Keratinocyte (primary cell): ENCODE measurements at regions not wholly inside any gene's neighbourhood (a gene's known extent, or its start where the extent isn't known, plus 50 kb on each side); places are given as distances from the start of the nearest gene placed in this dataset.

Experiments
- DNase-seq: peaks from one replicate; pipeline ENCODE4 v3.0.0-alpha.2; 2011; ENCODE audit warnings: low read depth, missing footprints, low spot score
- FAIRE-seq: peaks from 2 replicates; lab custom pipeline; 2011; peaks lifted over from hg19 to GRCh38; lab: Jason Lieb, UNC
- H2AFZ ChIP-seq: 2 replicates; pipeline ENCODE4 v1.6.0; 2012; ENCODE audit warnings: low read length, control low read depth, inconsistent platforms; ENCODE audit not compliant: control insufficient read depth
- H3K27ac ChIP-seq: 2 replicates; pipeline ENCODE4 v1.5.1; 2011; ENCODE audit warnings: low read length; ENCODE audit not compliant: control insufficient read depth, insufficient read depth
- H3K27me3 ChIP-seq: 3 replicates; pipeline ENCODE4 v1.6.0; 2011; ENCODE audit warnings: low read length; ENCODE audit not compliant: control insufficient read depth, insufficient read depth; ENCODE audit errors: extremely low read depth
- H3K36me3 ChIP-seq, 2 experiments: 2 replicates in 1 of 2; 3 replicates in 1 of 2; pipeline ENCODE4 v1.5.1; 2011; ENCODE audit warnings: low read length in 2 of 2, mild to moderate bottlenecking in 1 of 2; ENCODE audit not compliant: control insufficient read depth in 2 of 2, insufficient read depth in 2 of 2; ENCODE audit errors: extremely low read depth in 1 of 2
- H3K4me1 ChIP-seq: 3 replicates; pipeline ENCODE4 v1.5.1; 2011; ENCODE audit warnings: low read length; ENCODE audit not compliant: control insufficient read depth, insufficient read depth; ENCODE audit errors: extremely low read depth
- H3K4me2 ChIP-seq: 3 replicates; pipeline ENCODE4 v1.6.0; 2011; ENCODE audit warnings: low read depth, low read length; ENCODE audit not compliant: control insufficient read depth, insufficient read depth; ENCODE audit errors: extremely low read depth
- H3K4me3 ChIP-seq, 3 experiments: fragments of 200-600 bp in 1 of 3; sonication (generic) in 1 of 3; 2 replicates in 2 of 3; 3 replicates in 1 of 3; pipeline ENCODE4 v1.5.1; 2011 to 2016; ENCODE audit warnings: low read length in 3 of 3, mild to moderate bottlenecking in 3 of 3, control low read depth in 2 of 3, inconsistent platforms in 1 of 3, low read depth in 1 of 3, mixed read lengths in 1 of 3, mixed run types in 1 of 3, moderate library complexity in 1 of 3; ENCODE audit not compliant: control insufficient read depth in 2 of 3, insufficient read depth in 2 of 3; ENCODE audit errors: extremely low read depth in 1 of 3
- H3K79me2 ChIP-seq: 2 replicates; pipeline ENCODE4 v1.6.0; 2012; ENCODE audit warnings: low read length; ENCODE audit not compliant: control insufficient read depth, insufficient read depth
- H3K9ac ChIP-seq: 3 replicates; pipeline ENCODE4 v1.6.0; 2011; ENCODE audit warnings: low read length; ENCODE audit not compliant: control insufficient read depth, insufficient read depth; ENCODE audit errors: extremely low read depth
- H3K9me1 ChIP-seq: 3 replicates; pipeline ENCODE4 v1.6.0; 2011; ENCODE audit warnings: low read length; ENCODE audit not compliant: control insufficient read depth, insufficient read depth; ENCODE audit errors: extremely low read depth
- H3K9me3 ChIP-seq: 2 replicates; pipeline ENCODE4 v1.5.1; 2012; ENCODE audit warnings: low read depth, low read length; ENCODE audit not compliant: control insufficient read depth
- H4K20me1 ChIP-seq: 3 replicates; pipeline ENCODE4 v1.6.0; 2011; ENCODE audit warnings: low read length; ENCODE audit not compliant: control insufficient read depth, insufficient read depth; ENCODE audit errors: extremely low read depth
- CTCF ChIP-seq, 3 experiments: IDR thresholded peaks in 1 of 3; conservative IDR thresholded peaks in 1 of 3; optimal IDR thresholded peaks in 1 of 3; 2 replicates in 2 of 3; 3 replicates in 1 of 3; pipeline versions ENCODE3 to v1.5.1; 2011; ENCODE audit warnings: low read length in 3 of 3, mild to moderate bottlenecking in 3 of 3, moderate library complexity in 2 of 3, control low read depth in 1 of 3, inconsistent platforms in 1 of 3; ENCODE audit not compliant: insufficient read depth in 2 of 3; ENCODE audit errors: extremely low read depth in 1 of 3
- EZH2 ChIP-seq: IDR thresholded peaks from one replicate; pipeline ENCODE4 v1.6.1; 2012; ENCODE audit warnings: inconsistent platforms, mild to moderate bottlenecking, low read length, moderate library complexity
- dilution Hi-C: fragments of 300-500 bp; cut with MboI; formaldehyde crosslinking; loops from one replicate; pipeline ENCODE4 v1.7.0; 2020; ENCODE audit warnings: low sequenced_read_pairs; ENCODE audit not compliant: extremely low pct_ligation_motif_present

- dilution Hi-C loops: no loop called here
- Histone ChIP-seq H2AFZ (no peak overlapping the region), H3K9me3 (no peaks in the 10 kb centered on the region), H3K36me3 (no peaks in the 10 kb centered on the region), H3K9ac (no peak overlapping the region), H3K4me3 (no peak overlapping the region), H3K79me2 (no peaks in the 10 kb centered on the region), H3K9me1 (no peaks in the 10 kb centered on the region), H3K27ac (no peak overlapping the region), H4K20me1 (no peaks in the 10 kb centered on the region), H3K4me1 (peaks cover 4% of the 10 kb centered on the region), H3K4me2 (no peak overlapping the region), H3K27me3 (no peaks in the 10 kb centered on the region)
- TF ChIP-seq CTCF (optimal IDR thresholded peaks at IDR 0.05 in 1 of 3, IDR thresholded peaks at IDR 0.05 in 1 of 3, conservative IDR thresholded peaks at IDR 0.05 in 1 of 3; ENCODE audit: extremely low read depth in 1 of 3, insufficient read depth in 2 of 3, low read length in 3 of 3) (no peak), EZH2 (no peak)
- no peak for DNase-seq
- peak; percentile 34 for FAIRE-seq
Measured at GRCh38 chr2:185967335-185967734, 228.7 kb downstream of the FSIP2 start.

- no peaks in the 10 kb centered on the region for H4K20me1 ChIP-seq
- no peaks in the 10 kb centered on the region for H3K36me3 ChIP-seq
- dilution Hi-C loops: no loop called here
- H2AFZ ChIP-seq: peak overlapping the region; percentile 50
- no peaks in the 10 kb centered on the region for H3K79me2 ChIP-seq
- FAIRE-seq (peak; percentile 78), DNase-seq (peak; percentile 19)
- H3K4me3 ChIP-seq: no peak overlapping the region
- H3K27me3 ChIP-seq: no peaks in the 10 kb centered on the region
- peaks cover 4% of the 10 kb centered on the region for H3K4me1 ChIP-seq
- no peaks in the 10 kb centered on the region for H3K9me1 ChIP-seq
- H3K9me3 ChIP-seq: no peaks in the 10 kb centered on the region
- H3K27ac ChIP-seq: peak overlapping the region; percentile 19
- no peak for TF ChIP-seq CTCF (optimal IDR thresholded peaks at IDR 0.05 in 1 of 3, IDR thresholded peaks at IDR 0.05 in 1 of 3, conservative IDR thresholded peaks at IDR 0.05 in 1 of 3; ENCODE audit: extremely low read depth in 1 of 3, insufficient read depth in 2 of 3, low read length in 3 of 3)
- no peak for TF ChIP-seq EZH2
- no peak overlapping the region for H3K9ac ChIP-seq
- peak overlapping the region; percentile 19 for H3K4me2 ChIP-seq
Measured at GRCh38 chr2:185970148-185970852, 231.7 kb downstream of the FSIP2 start.
